K562 (cell line): ENCODE measurements at regions not wholly inside any gene's neighbourhood (a gene's known extent, or its start where the extent isn't known, plus 50 kb on each side); places are given as distances from the start of the nearest gene placed in this dataset.

Experiments
- CREB3 ChIP-seq: fragments of 450-650 bp; conservative IDR thresholded peaks from 2 replicates; pipeline ENCODE4 v1.6.1; 2016; ENCODE audit warnings: missing genetic modification characterization, low read depth, mild to moderate bottlenecking, missing compliant biosample characterization, moderate library complexity
- EZH2 ChIP-seq: IDR thresholded peaks from 2 replicates; pipeline ENCODE4 v1.6.1; 2012; ENCODE audit warnings: low read depth, mild to moderate bottlenecking, inconsistent platforms, low read length, borderline replicate concordance
- FIP1L1 ChIP-seq: fragments of 200-400 bp; formaldehyde crosslinking; IDR thresholded peaks from 2 replicates; pipeline ENCODE4 v1.6.1; 2018; ENCODE audit warnings: mild to moderate bottlenecking, low read depth, low read length; ENCODE audit not compliant: poor library complexity, severe bottlenecking
- NR2C2 ChIP-seq, 2 experiments: fragments of 200-800 bp in 1 of 2; sonication (Bioruptor generic) in 1 of 2; sonication (generic) in 1 of 2; formaldehyde crosslinking in 1 of 2; IDR thresholded peaks; 2 replicates each; pipeline versions ENCODE4 v1.6.1 to v1.8.0; 2016 to 2022; ENCODE audit warnings: mild to moderate bottlenecking in 1 of 2, missing compliant biosample characterization in 1 of 2, missing genetic modification characterization in 1 of 2, missing genetic modification reagents in 1 of 2
- TARDBP ChIP-seq: fragments of 450-650 bp; IDR thresholded peaks from 2 replicates; pipeline ENCODE4 v1.6.1; 2016
- U2AF2 ChIP-seq: fragments of 200-400 bp; formaldehyde crosslinking; optimal IDR thresholded peaks from 2 replicates; pipeline ENCODE3; 2017; ENCODE audit warnings: low read depth, mild to moderate bottlenecking, low read length
- ZKSCAN3 ChIP-seq: fragments of 250-450 bp; sonication (Bioruptor Pico); IDR thresholded peaks from 2 replicates; pipeline ENCODE4 v1.4.0; 2020
- ZNF445 ChIP-seq: fragments of 250-450 bp; sonication (Bioruptor Pico); IDR thresholded peaks from 2 replicates; pipeline ENCODE4 v1.4.0; 2020; ENCODE audit warnings: low read depth, mild to moderate bottlenecking, moderate library complexity

DNA sequence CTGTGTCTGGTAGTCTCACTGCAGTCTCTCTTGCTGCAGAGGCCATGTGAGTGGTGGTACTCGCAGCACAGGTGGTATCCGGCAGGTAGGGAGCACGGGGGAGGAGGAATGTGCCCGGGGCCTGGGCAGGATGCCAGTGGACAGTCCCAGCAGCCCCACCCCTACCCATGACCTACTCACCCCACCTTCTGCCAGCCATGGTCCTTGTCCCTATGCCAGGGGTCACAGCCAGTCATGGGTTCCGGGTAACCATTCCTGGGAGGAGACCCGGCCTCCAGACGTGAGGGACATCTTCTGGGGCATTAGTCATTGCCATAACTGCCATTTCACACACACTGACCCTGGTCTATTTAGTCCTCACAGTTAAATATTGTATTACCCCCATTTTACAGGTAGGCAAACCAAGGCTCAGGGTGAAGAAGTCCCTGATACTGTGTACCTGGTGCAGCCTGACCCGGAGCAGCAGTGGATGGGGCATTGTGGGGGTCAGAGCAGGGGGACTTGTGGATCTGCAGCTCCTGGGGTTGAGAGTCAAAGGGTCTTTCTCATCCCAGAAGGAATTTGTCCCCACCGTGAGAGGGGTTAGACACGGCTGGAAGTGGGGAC lies 58.8 kb upstream of the TAC4 start:
- TF ChIP-seq ZNF445 (CRISPR knock-in tag) (no peak), NR2C2 (CRISPR knock-in tag; IDR thresholded peaks at IDR 0.05) (no peak), NR2C2 (tag; IDR thresholded peaks at IDR 0.05) (no peak), ZKSCAN3 (CRISPR knock-in tag) (no peak), FIP1L1 (no peak), TARDBP (no peak), EZH2 (no peak), CREB3 (tag) (no peak), U2AF2 (no peak)
